ENCODE measurements at regions not wholly inside any gene's neighbourhood (a gene's known extent, or its start where the extent isn't known, plus 50 kb on each side); places are given as distances from the start of the nearest gene placed in this dataset.
A peak's percentile ranks its signal among the peaks of the same experiment; 100 is the strongest.

GRCh38 chr22:27474711-27475547 lies 326.6 kb downstream of the MN1 start:
- Histone ChIP-seq H3K27ac (ENCODE audit: control insufficient read depth, insufficient read depth, low read length) (peak overlapping the region; percentile 99), H3K9me3 (ENCODE audit: control insufficient read depth, low read depth, low read length) (no peaks in the 10 kb centered on the region), H3K36me3 (ENCODE audit: control insufficient read depth in 2 of 2, extremely low read depth in 1 of 2, insufficient read depth in 2 of 2, low read length in 2 of 2) (no peaks in the 10 kb centered on the region), H3K4me2 (ENCODE audit: control insufficient read depth, extremely low read depth, insufficient read depth, low read depth, low read length) (peak overlapping the region; percentile 91), H3K27me3 (ENCODE audit: control insufficient read depth, extremely low read depth, insufficient read depth, low read length) (no peaks in the 10 kb centered on the region), H3K4me1 (ENCODE audit: control insufficient read depth, extremely low read depth, insufficient read depth, low read length) (peaks cover 49% of the 10 kb centered on the region), H3K9me1 (ENCODE audit: control insufficient read depth, extremely low read depth, insufficient read depth, low read length) (no peaks in the 10 kb centered on the region), H3K4me3 (ENCODE audit: control insufficient read depth in 2 of 3, extremely low read depth in 1 of 3, insufficient read depth in 2 of 3, low read depth in 1 of 3, low read length in 3 of 3) (peak overlapping the region; percentile 48 to 86 (median 73)), H2AFZ (ENCODE audit: control insufficient read depth, low read length) (no peak overlapping the region), H3K79me2 (ENCODE audit: control insufficient read depth, insufficient read depth, low read length) (peaks cover 24% of the 10 kb centered on the region), H3K9ac (ENCODE audit: control insufficient read depth, extremely low read depth, insufficient read depth, low read length) (peak overlapping the region; percentile 96), H4K20me1 (ENCODE audit: control insufficient read depth, extremely low read depth, insufficient read depth, low read length) (no peaks in the 10 kb centered on the region)
- DNase-seq (ENCODE audit: low read depth, low spot score): peak; percentile 100
- TF ChIP-seq CTCF (optimal IDR thresholded peaks at IDR 0.05 in 1 of 3, IDR thresholded peaks at IDR 0.05 in 1 of 3, conservative IDR thresholded peaks at IDR 0.05 in 1 of 3; ENCODE audit: extremely low read depth in 1 of 3, insufficient read depth in 2 of 3, low read length in 3 of 3) (peak in 1 of 3 experiments; percentile 55), EZH2 (IDR thresholded peaks at IDR 0.05; ENCODE audit: low read length) (no peak)
- peak; percentile 99 for FAIRE-seq
- dilution Hi-C loops (cut with MboI; ENCODE audit: extremely low pct_ligation_motif_present, low sequenced_read_pairs): no loop called here

- dilution Hi-C loops (cut with MboI; ENCODE audit: extremely low pct_ligation_motif_present, low sequenced_read_pairs): no loop called here
- peak overlapping the region; percentile 29 to 60 (median 59) for H3K4me3 ChIP-seq (ENCODE audit: control insufficient read depth in 2 of 3, extremely low read depth in 1 of 3, insufficient read depth in 2 of 3, low read depth in 1 of 3, low read length in 3 of 3)
- H3K4me1 ChIP-seq (ENCODE audit: control insufficient read depth, extremely low read depth, insufficient read depth, low read length): peaks cover 49% of the 10 kb centered on the region
These were observed 326.0 kb downstream of the MN1 start for GRCh38 chr22:27475548-27475897.

More at GRCh38 chr22:27475548-27475897, 326.0 kb downstream of the MN1 start:
- Histone ChIP-seq H3K79me2 (ENCODE audit: control insufficient read depth, insufficient read depth, low read length) (peaks cover 28% of the 10 kb centered on the region), H3K9me3 (ENCODE audit: control insufficient read depth, low read depth, low read length) (no peaks in the 10 kb centered on the region), H3K27me3 (ENCODE audit: control insufficient read depth, extremely low read depth, insufficient read depth, low read length) (no peaks in the 10 kb centered on the region), H3K27ac (ENCODE audit: control insufficient read depth, insufficient read depth, low read length) (peak overlapping the region; percentile 99), H3K9me1 (ENCODE audit: control insufficient read depth, extremely low read depth, insufficient read depth, low read length) (no peaks in the 10 kb centered on the region), H3K4me2 (ENCODE audit: control insufficient read depth, extremely low read depth, insufficient read depth, low read depth, low read length) (peak overlapping the region; percentile 91), H3K9ac (ENCODE audit: control insufficient read depth, extremely low read depth, insufficient read depth, low read length) (peak overlapping the region; percentile 84), H3K36me3 (ENCODE audit: control insufficient read depth in 2 of 2, extremely low read depth in 1 of 2, insufficient read depth in 2 of 2, low read length in 2 of 2) (no peaks in the 10 kb centered on the region), H2AFZ (ENCODE audit: control insufficient read depth, low read length) (no peak overlapping the region), H4K20me1 (ENCODE audit: control insufficient read depth, extremely low read depth, insufficient read depth, low read length) (no peaks in the 10 kb centered on the region)
- FAIRE-seq: peak; percentile 26
- no peak for TF ChIP-seq EZH2 (IDR thresholded peaks at IDR 0.05; ENCODE audit: low read length)
- no peak for TF ChIP-seq CTCF (optimal IDR thresholded peaks at IDR 0.05 in 1 of 3, IDR thresholded peaks at IDR 0.05 in 1 of 3, conservative IDR thresholded peaks at IDR 0.05 in 1 of 3; ENCODE audit: extremely low read depth in 1 of 3, insufficient read depth in 2 of 3, low read length in 3 of 3)
- DNase-seq (ENCODE audit: low read depth, low spot score): no peak

Measured in keratinocyte (primary cell).